IMR-90 (cell line): ENCODE measurements at regions not wholly inside any gene's neighbourhood (a gene's known extent, or its start where the extent isn't known, plus 50 kb on each side); places are given as distances from the start of the nearest gene placed in this dataset.

Experiments
- ATAC-seq: fragments of 200-7000 bp; cut with Tn5 transposase; 2 replicates; pipeline ENCODE4 v1.9.1; 2020; ENCODE audit warnings: low read depth, mild to moderate bottlenecking, moderate library complexity
- BruUV-seq: library from RNA; stranded (reverse); fragments of 400-500 nt; replicated peaks from 2 replicates; lab custom pipeline; 2021; lab: Mats Ljungman, UMichigan
- CTCF ChIA-PET: fragments of 300-600 bp; formaldehyde crosslinking; extraction: SDS; loops from one replicate; lab custom pipeline; 2021; ENCODE audit warnings: antibody characterized with exemption; lab: Yijun Ruan, JAX
- POLR2A ChIA-PET: fragments of 300-600 bp; sonication (Branson Sonifier 250); formaldehyde crosslinking; loops from one replicate; lab custom pipeline; 2022; ENCODE audit warnings: antibody characterized with exemption; ENCODE audit not compliant: unreplicated experiment; lab: Charles Lee
- DNase-seq: peaks from one replicate; pipeline ENCODE4 v3.0.0; 2013
- H2AFZ ChIP-seq: replicated peaks from 2 replicates; pipeline ENCODE3; 2013; ENCODE audit warnings: low read length, mild to moderate bottlenecking; ENCODE audit not compliant: poor library complexity
- H2AK5ac ChIP-seq: 2 replicates; pipeline ENCODE4 v1.6.1; 2013; ENCODE audit warnings: low read depth, low read length, inconsistent platforms
- H2AK9ac ChIP-seq: replicated peaks from 2 replicates; pipeline ENCODE3; 2013; ENCODE audit warnings: mild to moderate bottlenecking, low read depth, low read length, moderate library complexity; ENCODE audit not compliant: poor library complexity
- H2BK120ac ChIP-seq: 2 replicates; pipeline ENCODE4 v1.6.1; 2013; ENCODE audit warnings: low read depth, low read length, inconsistent platforms
- H2BK15ac ChIP-seq: 3 replicates; pipeline ENCODE4 v1.6.1; 2013; ENCODE audit warnings: low read depth, low read length, inconsistent platforms
- H2BK20ac ChIP-seq: 2 replicates; pipeline ENCODE4 v1.6.1; 2013; ENCODE audit warnings: low read depth, mild to moderate bottlenecking, inconsistent platforms, low read length, moderate library complexity
- H2BK5ac ChIP-seq: 2 replicates; pipeline ENCODE4 v1.6.1; 2013; ENCODE audit warnings: mild to moderate bottlenecking, low read depth, low read length, inconsistent platforms; ENCODE audit not compliant: poor library complexity, severe bottlenecking
- H3K14ac ChIP-seq: replicated peaks from 2 replicates; pipeline ENCODE4 v1.6.1; 2013; ENCODE audit warnings: low read depth, low read length, inconsistent platforms
- H3K18ac ChIP-seq: 2 replicates; pipeline ENCODE4 v1.6.1; 2013; ENCODE audit warnings: low read depth, low read length, control low read depth
- H3K23ac ChIP-seq: 2 replicates; pipeline ENCODE4 v1.6.1; 2013; ENCODE audit warnings: low read depth, low read length, inconsistent platforms
- H3K27ac ChIP-seq: 2 replicates; pipeline ENCODE4 v1.5.1; 2013; ENCODE audit warnings: mild to moderate bottlenecking, control low read depth, low read length; ENCODE audit not compliant: insufficient read depth
- H3K27me3 ChIP-seq: 2 replicates; pipeline ENCODE4 v1.6.1; 2013; ENCODE audit warnings: low read length; ENCODE audit not compliant: control insufficient read depth, insufficient read depth
- H3K36me3 ChIP-seq: 2 replicates; pipeline ENCODE4 v1.6.1; 2013; ENCODE audit warnings: low read length, mixed read lengths; ENCODE audit not compliant: control insufficient read depth, insufficient read depth
- H3K4ac ChIP-seq: 2 replicates; pipeline ENCODE4 v1.6.1; 2013; ENCODE audit warnings: low read depth, low read length, inconsistent platforms
- H3K4me1 ChIP-seq: 2 replicates; pipeline ENCODE4 v1.6.1; 2013; ENCODE audit warnings: low read length, mixed read lengths; ENCODE audit not compliant: control insufficient read depth, insufficient read depth
- H3K4me2 ChIP-seq: 2 replicates; pipeline ENCODE4 v1.6.1; 2013; ENCODE audit warnings: low read depth, mild to moderate bottlenecking, control low read depth, low read length, moderate library complexity
- H3K4me3 ChIP-seq: 2 replicates; pipeline ENCODE4 v1.5.1; 2013; ENCODE audit warnings: low read depth, mild to moderate bottlenecking, control low read depth, low read length, moderate library complexity; ENCODE audit not compliant: insufficient read depth
- H3K56ac ChIP-seq: 2 replicates; pipeline ENCODE4 v1.6.1; 2013; ENCODE audit warnings: low read length, inconsistent platforms; ENCODE audit not compliant: insufficient read depth; ENCODE audit errors: extremely low read depth
- H3K79me1 ChIP-seq, 2 experiments: 2 replicates each; pipeline ENCODE4 v1.6.1; 2013; ENCODE audit warnings: low read length in 2 of 2, inconsistent platforms in 1 of 2, low read depth in 1 of 2
- H3K9ac ChIP-seq: 2 replicates; pipeline ENCODE4 v1.6.1; 2013; ENCODE audit warnings: low read depth, low read length, control low read depth
- H3K9me1 ChIP-seq: 2 replicates; pipeline ENCODE4 v1.6.1; 2013; ENCODE audit warnings: low read length, inconsistent platforms; ENCODE audit not compliant: insufficient read depth
- H3K9me3 ChIP-seq: 2 replicates; pipeline ENCODE4 v1.6.1; 2013; ENCODE audit warnings: low read length; ENCODE audit not compliant: control insufficient read depth, insufficient read depth
- H4K20me1 ChIP-seq: 2 replicates; pipeline ENCODE4 v1.6.1; 2013; ENCODE audit warnings: low read length, inconsistent platforms; ENCODE audit not compliant: insufficient read depth
- H4K5ac ChIP-seq: 2 replicates; pipeline ENCODE4 v1.6.1; 2013; ENCODE audit warnings: mild to moderate bottlenecking, low read depth, low read length, control low read depth
- H4K8ac ChIP-seq, 2 experiments: 2 replicates each; pipeline ENCODE4 v1.6.1; 2013; ENCODE audit warnings: low read depth in 2 of 2, low read length in 2 of 2, control low read depth in 1 of 2, inconsistent platforms in 1 of 2
- H4K91ac ChIP-seq: 2 replicates; pipeline ENCODE4 v1.6.1; 2013; ENCODE audit warnings: low read depth, low read length, inconsistent platforms; ENCODE audit not compliant: insufficient read depth
- CEBPB ChIP-seq: IDR thresholded peaks from 2 replicates; pipeline ENCODE4 v1.6.1; 2012; ENCODE audit warnings: low read depth, low read length, improper control_type of control experiment
- CHD1 ChIP-seq: IDR thresholded peaks from 2 replicates; pipeline ENCODE4 v1.6.1; 2012; ENCODE audit warnings: low read depth, low read length, improper control_type of control experiment
- FOS ChIP-seq: fragments of 150-350 bp; IDR thresholded peaks from 2 replicates; pipeline ENCODE4 v1.6.1; 2016; ENCODE audit warnings: low read depth, low read length
- MAFK ChIP-seq: IDR thresholded peaks from 2 replicates; pipeline ENCODE4 v1.6.1; 2012; ENCODE audit warnings: low read depth, low read length, improper control_type of control experiment
- MXI1 ChIP-seq: IDR thresholded peaks from 2 replicates; pipeline ENCODE4 v1.6.1; 2012; ENCODE audit warnings: low read depth, mild to moderate bottlenecking, low read length, moderate library complexity, borderline replicate concordance
- RFX5 ChIP-seq: IDR thresholded peaks from 2 replicates; pipeline ENCODE4 v1.8.0; 2012; ENCODE audit warnings: low read depth, mild to moderate bottlenecking, low read length, moderate library complexity
- SMC3 ChIP-seq: fragments of 150-350 bp; IDR thresholded peaks from 2 replicates; pipeline ENCODE4 v1.6.1; 2016; ENCODE audit warnings: low read depth, mild to moderate bottlenecking, antibody characterized with exemption, low read length, moderate library complexity
- WGBS, 2 experiments: methylation state at CpG; one replicate each; pipeline versions ENCODE4 v1.1.5 to v1.1.7; 2013; ENCODE audit warnings: missing lambda C conversion rate in 2 of 2; ENCODE audit not compliant: insufficient read length in 1 of 2; ENCODE audit errors: extremely low coverage in 2 of 2; 5-methylcytosine and 5-hydroxymethylcytosine counted together
- dilution Hi-C: fragments of 300-500 bp; cut with HindIII; formaldehyde crosslinking; loops from one replicate; pipeline ENCODE4 v1.14.3; 2018; ENCODE audit warnings: low sequenced_read_pairs; ENCODE audit not compliant: unreplicated experiment
- in situ Hi-C: fragments of 300-500 bp; cut with MboI; formaldehyde crosslinking; loops from 3 replicates; pipeline ENCODE4 v1.14.3; 2019; ENCODE audit warnings: low sequenced_read_pairs, inconsistent platforms, mixed read lengths
- intact Hi-C: fragments of 100-400 bp; cut with micrococcal nuclease; formaldehyde crosslinking; loops from 2 replicates; pipeline ENCODE4 v1.10.0; 2022
- TF ChIP-seq, protein P1 (sequence below): fragments of 150-350 bp; IDR thresholded peaks from 2 replicates; pipeline ENCODE4 v1.6.1; 2016; ENCODE audit warnings: low read depth, mild to moderate bottlenecking, low read length, moderate library complexity, borderline replicate concordance

GRCh38 chr6:71558974-71559373 is 270.4 kb downstream of the OGFRL1 start:
- no peak overlapping the region for H3K27ac ChIP-seq
- H3K79me1 ChIP-seq: no peaks in the 10 kb centered on the region
- no peak overlapping the region for H3K23ac ChIP-seq
- no peak overlapping the region for H2BK15ac ChIP-seq
- no peak overlapping the region for H2BK120ac ChIP-seq
- ATAC-seq: no peak
- no peak overlapping the region for H4K8ac ChIP-seq
- TF ChIP-seq MXI1 (no peak), CHD1 (no peak), FOS (no peak), CEBPB (no peak), MAFK (no peak), SMC3 (no peak), RFX5 (no peak)
- TF ChIP-seq, protein P1, sequence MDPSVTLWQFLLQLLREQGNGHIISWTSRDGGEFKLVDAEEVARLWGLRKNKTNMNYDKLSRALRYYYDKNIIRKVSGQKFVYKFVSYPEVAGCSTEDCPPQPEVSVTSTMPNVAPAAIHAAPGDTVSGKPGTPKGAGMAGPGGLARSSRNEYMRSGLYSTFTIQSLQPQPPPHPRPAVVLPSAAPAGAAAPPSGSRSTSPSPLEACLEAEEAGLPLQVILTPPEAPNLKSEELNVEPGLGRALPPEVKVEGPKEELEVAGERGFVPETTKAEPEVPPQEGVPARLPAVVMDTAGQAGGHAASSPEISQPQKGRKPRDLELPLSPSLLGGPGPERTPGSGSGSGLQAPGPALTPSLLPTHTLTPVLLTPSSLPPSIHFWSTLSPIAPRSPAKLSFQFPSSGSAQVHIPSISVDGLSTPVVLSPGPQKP: no peak
- H3K18ac ChIP-seq: no peak overlapping the region
- CTCF ChIA-PET: no interaction called here
- no peaks in the 10 kb centered on the region for H3K36me3 ChIP-seq
- WGBS, 2 experiments: no CpG with 5 or more reads among the region's 1 CpG
- intact Hi-C loops: no loop called here
- no peak for DNase-seq
- H2AFZ ChIP-seq: no peak overlapping the region
- no TSS peak for BruUV-seq
- H4K5ac ChIP-seq: no peak overlapping the region
- H4K91ac ChIP-seq: no peak overlapping the region
- no peak overlapping the region for H2AK9ac ChIP-seq
- no peaks in the 10 kb centered on the region for H3K4me1 ChIP-seq
- peaks cover 6% of the 10 kb centered on the region for H3K9me3 ChIP-seq
- no peak overlapping the region for H3K14ac ChIP-seq
- dilution Hi-C loops: no loop called here
- H2BK20ac ChIP-seq: no peak overlapping the region
- no peaks in the 10 kb centered on the region for H4K20me1 ChIP-seq
- POLR2A ChIA-PET: no interaction called here
- no peak overlapping the region for H3K4ac ChIP-seq
- no peak overlapping the region for H3K4me3 ChIP-seq
- no peak overlapping the region for H2AK5ac ChIP-seq
- H3K27me3 ChIP-seq: no peaks in the 10 kb centered on the region
- H3K4me2 ChIP-seq: no peak overlapping the region
- in situ Hi-C loops: no loop called here
- no peak overlapping the region for H3K9ac ChIP-seq
- H2BK5ac ChIP-seq: no peak overlapping the region
- H3K56ac ChIP-seq: no peak overlapping the region
- no peaks in the 10 kb centered on the region for H3K9me1 ChIP-seq
